Karpas-422 (cell line): ENCODE measurements at regions not wholly inside any gene's neighbourhood (a gene's known extent, or its start where the extent isn't known, plus 50 kb on each side); places are given as distances from the start of the nearest gene placed in this dataset.
A peak's percentile ranks its signal among the peaks of the same experiment; 100 is the strongest.

Source experiments
- DNase-seq: peaks from one replicate; pipeline ENCODE4 v3.0.0-alpha.2; 2015
- H2AFZ ChIP-seq: fragments of 200-600 bp; sonication (generic); 2 replicates; pipeline ENCODE4 v1.6.1; 2014; ENCODE audit warnings: antibody characterized with exemption, low read length, mixed read lengths
- H3K27ac ChIP-seq: fragments of 200-600 bp; sonication (generic); 2 replicates; pipeline ENCODE4 v1.5.1; 2014; ENCODE audit warnings: mild to moderate bottlenecking, low read length, moderate library complexity
- H3K27me3 ChIP-seq: fragments of 200-600 bp; sonication (generic); 2 replicates; pipeline ENCODE4 v1.6.1; 2014; ENCODE audit warnings: low read length, mixed read lengths
- H3K36me3 ChIP-seq: fragments of 200-600 bp; sonication (generic); 2 replicates; pipeline ENCODE4 v1.6.1; 2014; ENCODE audit warnings: low read length, mixed read lengths; ENCODE audit not compliant: insufficient read depth
- H3K4me1 ChIP-seq: fragments of 200-600 bp; sonication (generic); 2 replicates; pipeline ENCODE4 v1.6.1; 2014; ENCODE audit warnings: mild to moderate bottlenecking, low read length, mixed read lengths
- H3K4me2 ChIP-seq: fragments of 200-600 bp; sonication (generic); 2 replicates; pipeline ENCODE4 v1.6.1; 2014; ENCODE audit warnings: low read length, low read depth, mild to moderate bottlenecking; ENCODE audit not compliant: poor library complexity, severe bottlenecking
- H3K4me3 ChIP-seq: fragments of 200-600 bp; sonication (generic); 2 replicates; pipeline ENCODE4 v1.5.1; 2014; ENCODE audit warnings: mild to moderate bottlenecking, antibody characterized with exemption, low read length, mixed read lengths
- H3K79me2 ChIP-seq: fragments of 200-600 bp; sonication (generic); 2 replicates; pipeline ENCODE4 v1.6.1; 2014; ENCODE audit warnings: mild to moderate bottlenecking, low read length, mixed read lengths
- H3K9ac ChIP-seq: fragments of 200-600 bp; sonication (generic); 2 replicates; pipeline ENCODE4 v1.6.0; 2014; ENCODE audit warnings: low read length
- H3K9me2 ChIP-seq: fragments of 200-600 bp; sonication (generic), shearing (Covaris generic); replicated peaks from 2 replicates; pipeline ENCODE4 v1.6.0; 2014; ENCODE audit warnings: mild to moderate bottlenecking, low read length, moderate library complexity; ENCODE audit not compliant: insufficient read depth
- H3K9me3 ChIP-seq: fragments of 300-700, 200-600 bp; sonication (generic); 2 replicates; pipeline ENCODE4 v1.6.1; 2014; ENCODE audit warnings: low read length, mixed read lengths
- H4K20me1 ChIP-seq: fragments of 200-600 bp; sonication (generic); 2 replicates; pipeline ENCODE4 v1.6.1; 2014; ENCODE audit warnings: mild to moderate bottlenecking, antibody characterized with exemption, low read length, low read depth; ENCODE audit not compliant: insufficient read depth

GRCh38 chr14:44317441-44317746, 189.7 kb downstream of the FSCB start:
- H3K9me3 ChIP-seq, result no peaks in the 10 kb centered on the region
- no peaks in the 10 kb centered on the region for H3K9me2 ChIP-seq
- no peak overlapping the region for H3K4me2 ChIP-seq
- no peaks in the 10 kb centered on the region for H3K79me2 ChIP-seq
- no peak overlapping the region for H3K9ac ChIP-seq
- no peaks in the 10 kb centered on the region for H3K36me3 ChIP-seq
- no peak for DNase-seq
- no peak overlapping the region for H3K27ac ChIP-seq
- no peaks in the 10 kb centered on the region for H3K27me3 ChIP-seq
- no peaks in the 10 kb centered on the region for H3K4me1 ChIP-seq
- H4K20me1 ChIP-seq, result no peaks in the 10 kb centered on the region
- H3K4me3 ChIP-seq, result no peak overlapping the region
- no peak overlapping the region for H2AFZ ChIP-seq

DNA sequence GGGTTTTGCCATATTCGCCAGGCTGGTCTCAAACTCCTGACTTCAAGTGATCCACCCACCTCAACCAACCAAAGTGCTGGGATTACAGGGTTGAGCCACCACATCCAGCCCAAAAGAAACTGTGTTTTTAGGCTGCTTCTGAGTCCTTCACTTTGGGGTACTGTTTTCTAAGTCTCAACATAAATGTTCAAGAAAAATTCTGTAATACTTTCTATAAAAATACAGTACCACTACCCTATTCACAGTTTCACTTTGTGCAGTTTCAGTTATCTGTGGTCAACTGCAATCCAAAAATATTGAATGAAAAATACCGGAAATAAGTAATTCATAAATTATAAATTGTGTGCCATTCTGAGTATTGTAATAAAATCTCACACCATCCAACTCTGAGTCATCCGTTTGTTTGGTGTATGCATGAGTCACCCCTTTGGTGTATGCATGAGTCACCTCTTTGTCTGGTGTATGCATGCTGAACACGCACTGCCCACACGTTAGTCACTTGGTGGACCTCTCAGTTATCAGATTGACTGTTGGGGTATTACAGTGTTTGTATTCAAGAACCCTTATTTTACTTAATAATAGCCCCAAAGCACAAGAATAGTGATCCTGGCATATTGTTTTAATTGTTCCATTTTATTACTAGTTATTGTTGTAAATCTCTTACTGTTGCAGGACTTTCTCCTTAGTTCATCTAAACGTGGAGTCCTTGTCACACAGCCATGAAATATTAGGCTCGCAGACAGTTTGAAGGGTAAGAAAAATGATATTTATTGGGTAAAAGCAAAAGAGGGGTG, 190.2 kb downstream of the FSCB start:
- no peak overlapping the region for H2AFZ ChIP-seq
- H3K4me1 ChIP-seq, result no peaks in the 10 kb centered on the region
- H3K9me3 ChIP-seq, result no peaks in the 10 kb centered on the region
- H3K9ac ChIP-seq, result no peak overlapping the region
- H4K20me1 ChIP-seq, result no peaks in the 10 kb centered on the region
- no peaks in the 10 kb centered on the region for H3K79me2 ChIP-seq
- H3K9me2 ChIP-seq, result no peaks in the 10 kb centered on the region
- no peak overlapping the region for H3K27ac ChIP-seq
- DNase-seq, result no peak
- H3K36me3 ChIP-seq, result no peaks in the 10 kb centered on the region
- no peaks in the 10 kb centered on the region for H3K27me3 ChIP-seq
- H3K4me2 ChIP-seq, result no peak overlapping the region
- H3K4me3 ChIP-seq, result no peak overlapping the region

DNA sequence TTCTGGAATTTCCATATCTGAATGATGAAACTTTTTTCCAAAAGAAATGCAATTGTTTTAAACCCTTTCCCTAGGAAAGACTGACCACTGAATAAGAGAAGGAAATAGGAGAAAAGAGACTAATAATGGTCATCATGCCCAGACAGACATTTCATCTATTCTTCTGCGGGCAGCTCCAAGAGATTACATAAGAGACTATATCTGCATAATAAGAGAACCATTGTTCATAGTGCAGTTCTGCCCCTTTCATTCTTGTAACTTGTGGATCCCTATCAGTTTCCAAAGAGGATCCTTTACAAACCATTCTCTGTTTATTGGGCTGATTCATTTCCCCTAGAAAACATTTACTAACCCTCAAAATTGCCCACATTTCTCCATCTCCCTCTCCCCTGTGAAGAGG, 197.8 kb downstream of the FSCB start:
- Histone ChIP-seq H3K27ac (no peak overlapping the region), H3K4me1 (no peaks in the 10 kb centered on the region), H3K9me3 (no peaks in the 10 kb centered on the region), H4K20me1 (no peaks in the 10 kb centered on the region), H2AFZ (no peak overlapping the region), H3K9ac (no peak overlapping the region), H3K36me3 (no peaks in the 10 kb centered on the region), H3K9me2 (no peaks in the 10 kb centered on the region), H3K4me2 (no peak overlapping the region), H3K27me3 (no peaks in the 10 kb centered on the region), H3K79me2 (no peaks in the 10 kb centered on the region), H3K4me3 (no peak overlapping the region)
- no peak for DNase-seq

DNA sequence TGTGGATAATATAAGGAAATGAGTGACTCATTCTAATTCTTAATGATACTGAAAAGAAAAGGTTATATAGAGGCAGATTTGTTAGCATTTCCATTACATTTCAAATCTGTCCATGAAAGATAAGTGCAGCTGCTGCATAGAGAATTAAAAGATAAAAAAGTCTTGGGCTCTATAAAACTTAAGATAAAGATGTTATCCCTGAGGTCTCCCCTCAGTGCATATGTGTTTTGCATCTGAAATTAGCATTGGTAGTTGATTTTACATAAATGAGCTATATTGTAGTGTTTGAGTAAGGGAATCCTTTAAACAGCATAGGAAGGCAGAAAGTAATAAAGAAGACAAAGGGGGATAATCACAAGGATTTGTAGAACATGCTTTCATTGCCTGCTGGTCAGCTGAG, 206.2 kb downstream of the FSCB start:
- H3K79me2 ChIP-seq, result no peaks in the 10 kb centered on the region
- no peak for DNase-seq
- peak overlapping the region; percentile 37; the same call in 1 of the 2 replicates for H2AFZ ChIP-seq

GRCh38 chr14:44297437-44297836, 209.6 kb downstream of the FSCB start:
- Histone ChIP-seq H4K20me1 (no peaks in the 10 kb centered on the region), H3K27me3 (no peaks in the 10 kb centered on the region), H3K27ac (no peak overlapping the region), H3K79me2 (no peaks in the 10 kb centered on the region), H3K9ac (no peak overlapping the region), H3K36me3 (no peaks in the 10 kb centered on the region), H3K4me2 (no peak overlapping the region), H3K4me1 (no peaks in the 10 kb centered on the region), H2AFZ (no peak overlapping the region), H3K9me3 (no peaks in the 10 kb centered on the region), H3K9me2 (no peaks in the 10 kb centered on the region), H3K4me3 (no peak overlapping the region)
- DNase-seq, result no peak

More for the DNA sequence above, 206.2 kb downstream of the FSCB start:
- Histone ChIP-seq H3K9me2 (no peaks in the 10 kb centered on the region), H3K9ac (no peak overlapping the region), H4K20me1 (no peaks in the 10 kb centered on the region), H3K27ac (no peak overlapping the region), H3K36me3 (no peaks in the 10 kb centered on the region), H3K4me1 (no peaks in the 10 kb centered on the region), H3K4me3 (no peak overlapping the region), H3K27me3 (no peaks in the 10 kb centered on the region), H3K4me2 (no peak overlapping the region), H3K9me3 (no peaks in the 10 kb centered on the region)

GRCh38 chr14:44291366-44291915, 215.6 kb downstream of the FSCB start:
- no peaks in the 10 kb centered on the region for H3K4me1 ChIP-seq
- no peaks in the 10 kb centered on the region for H3K36me3 ChIP-seq
- H3K79me2 ChIP-seq, result no peaks in the 10 kb centered on the region
- H3K27ac ChIP-seq, result no peak overlapping the region
- no peak overlapping the region for H2AFZ ChIP-seq
- H3K27me3 ChIP-seq, result no peaks in the 10 kb centered on the region
- H3K9me2 ChIP-seq, result no peaks in the 10 kb centered on the region
- H3K9ac ChIP-seq, result no peak overlapping the region
- H4K20me1 ChIP-seq, result no peaks in the 10 kb centered on the region
- no peak overlapping the region for H3K4me3 ChIP-seq
- DNase-seq, result no peak
- no peak overlapping the region for H3K4me2 ChIP-seq
- no peaks in the 10 kb centered on the region for H3K9me3 ChIP-seq

GRCh38 chr14:44287858-44288257, 219.2 kb downstream of the FSCB start:
- no peaks in the 10 kb centered on the region for H3K4me1 ChIP-seq
- H3K36me3 ChIP-seq, result no peaks in the 10 kb centered on the region
- no peak overlapping the region for H3K4me2 ChIP-seq
- H3K9me2 ChIP-seq, result no peaks in the 10 kb centered on the region
- H3K27me3 ChIP-seq, result no peaks in the 10 kb centered on the region
- H3K79me2 ChIP-seq, result no peaks in the 10 kb centered on the region
- no peak for DNase-seq
- no peak overlapping the region for H3K4me3 ChIP-seq
- no peaks in the 10 kb centered on the region for H4K20me1 ChIP-seq
- H3K9ac ChIP-seq, result no peak overlapping the region
- no peak overlapping the region for H3K27ac ChIP-seq
- H2AFZ ChIP-seq, result no peak overlapping the region
- H3K9me3 ChIP-seq, result no peaks in the 10 kb centered on the region

- Histone ChIP-seq H2AFZ (no peak overlapping the region), H3K4me1 (no peaks in the 10 kb centered on the region), H3K9me2 (no peaks in the 10 kb centered on the region), H4K20me1 (no peaks in the 10 kb centered on the region), H3K9me3 (no peaks in the 10 kb centered on the region), H3K4me2 (no peak overlapping the region), H3K36me3 (no peaks in the 10 kb centered on the region), H3K79me2 (no peaks in the 10 kb centered on the region), H3K27ac (no peak overlapping the region), H3K4me3 (no peak overlapping the region), H3K9ac (no peak overlapping the region), H3K27me3 (no peaks in the 10 kb centered on the region)
- DNase-seq, result no peak
These were observed 220.9 kb downstream of the FSCB start for GRCh38 chr14:44286201-44286600.
